ENCODE measurements at regions not wholly inside any gene's neighbourhood (a gene's known extent, or its start where the extent isn't known, plus 50 kb on each side); places are given as distances from the start of the nearest gene placed in this dataset.
"Not testable (repeated sequence)": the region's sequence is repeated elsewhere in the genome, so short reads cannot be mapped to it uniquely, and the experiment has no call there.

- Mint-ChIP-seq H3K9me3 (peaks cover 4% of the 10 kb centered on the region), H3K4me3 (no peak overlapping the region), H3K27ac (no peak overlapping the region), H3K4me1 (no peaks in the 10 kb centered on the region), H3K27me3 (peaks cover 15% of the 10 kb centered on the region), H3K36me3 (ENCODE audit: low read depth) (no peaks in the 10 kb centered on the region)
- ATAC-seq (replicated peaks) = no peak
Measured at GRCh38 chr1:48071513-48071912, 74.3 kb upstream of the TRABD2B start.

- Mint-ChIP-seq H3K27me3 (peaks cover 14% of the 10 kb centered on the region), H3K9me3 (peaks cover 4% of the 10 kb centered on the region), H3K27ac (no peak overlapping the region), H3K4me1 (no peaks in the 10 kb centered on the region), H3K36me3 (ENCODE audit: low read depth) (no peaks in the 10 kb centered on the region), H3K4me3 (no peak overlapping the region)
- ATAC-seq (replicated peaks) = no peak
Measured at GRCh38 chr1:48070396-48070750, 73.2 kb upstream of the TRABD2B start.

- Mint-ChIP-seq H3K9me3 (peaks cover 4% of the 10 kb centered on the region), H3K36me3 (ENCODE audit: low read depth) (no peaks in the 10 kb centered on the region), H3K4me1 (no peaks in the 10 kb centered on the region), H3K27me3 (peaks cover 14% of the 10 kb centered on the region), H3K4me3 (no peak overlapping the region), H3K27ac (no peak overlapping the region)
- no peak for ATAC-seq (replicated peaks)
Measured at GRCh38 chr1:48069662-48070395, 72.6 kb upstream of the TRABD2B start.

- Mint-ChIP-seq H3K4me1 (no peaks in the 10 kb centered on the region), H3K27ac (no peak overlapping the region), H3K9me3 (peaks cover 4% of the 10 kb centered on the region), H3K36me3 (ENCODE audit: low read depth) (no peaks in the 10 kb centered on the region), H3K4me3 (no peak overlapping the region), H3K27me3 (peaks cover 11% of the 10 kb centered on the region)
- no peak for ATAC-seq (replicated peaks)
Measured at GRCh38 chr1:48068206-48068605, 71.0 kb upstream of the TRABD2B start.

- ATAC-seq (replicated peaks) = no peak
Measured at GRCh38 chr1:48066936-48067335, 69.8 kb upstream of the TRABD2B start.

GRCh38 chr1:48064693-48065092 is 67.5 kb upstream of the TRABD2B start:
- not testable (repeated sequence) for ATAC-seq (replicated peaks); H3K27me3 Mint-ChIP-seq; H3K9me3 Mint-ChIP-seq; H3K27ac Mint-ChIP-seq; H3K36me3 Mint-ChIP-seq (ENCODE audit: low read depth); H3K4me1 Mint-ChIP-seq; H3K4me3 Mint-ChIP-seq

More at GRCh38 chr1:48066936-48067335, 69.8 kb upstream of the TRABD2B start:
- Mint-ChIP-seq H3K9me3 (peaks cover 4% of the 10 kb centered on the region), H3K4me3 (no peak overlapping the region), H3K27ac (no peak overlapping the region), H3K36me3 (ENCODE audit: low read depth) (no peaks in the 10 kb centered on the region), H3K4me1 (no peaks in the 10 kb centered on the region), H3K27me3 (peaks cover 6% of the 10 kb centered on the region)

GRCh38 chr1:48062353-48062752 is 65.2 kb upstream of the TRABD2B start:
- H3K27ac Mint-ChIP-seq = no peak overlapping the region
- no peaks in the 10 kb centered on the region for H3K9me3 Mint-ChIP-seq
- ATAC-seq (replicated peaks) = no peak
- no peaks in the 10 kb centered on the region for H3K4me1 Mint-ChIP-seq
- no peak overlapping the region for H3K4me3 Mint-ChIP-seq
- peaks cover 6% of the 10 kb centered on the region for H3K27me3 Mint-ChIP-seq
- H3K36me3 Mint-ChIP-seq (ENCODE audit: low read depth) = no peaks in the 10 kb centered on the region

- no peak overlapping the region for H3K4me3 Mint-ChIP-seq
- H3K9me3 Mint-ChIP-seq = no peaks in the 10 kb centered on the region
- no peaks in the 10 kb centered on the region for H3K36me3 Mint-ChIP-seq (ENCODE audit: low read depth)
- no peak for ATAC-seq (replicated peaks)
- H3K27me3 Mint-ChIP-seq = peaks cover 3% of the 10 kb centered on the region
- no peak overlapping the region for H3K27ac Mint-ChIP-seq
- H3K4me1 Mint-ChIP-seq = no peaks in the 10 kb centered on the region
Measured at GRCh38 chr1:48061162-48062136, 64.3 kb upstream of the TRABD2B start.

GRCh38 chr1:48059289-48059688 is 62.1 kb upstream of the TRABD2B start:
- Mint-ChIP-seq H3K4me3 (no peak overlapping the region), H3K27me3 (peaks cover 6% of the 10 kb centered on the region), H3K4me1 (no peaks in the 10 kb centered on the region), H3K9me3 (no peaks in the 10 kb centered on the region), H3K27ac (no peak overlapping the region), H3K36me3 (ENCODE audit: low read depth) (no peaks in the 10 kb centered on the region)
- ATAC-seq (replicated peaks) = no peak

GRCh38 chr1:48058135-48059025 is 61.2 kb upstream of the TRABD2B start:
- no peak for ATAC-seq (replicated peaks)
- no peaks in the 10 kb centered on the region for H3K9me3 Mint-ChIP-seq
- no peaks in the 10 kb centered on the region for H3K4me1 Mint-ChIP-seq
- no peaks in the 10 kb centered on the region for H3K36me3 Mint-ChIP-seq (ENCODE audit: low read depth)
- no peak overlapping the region for H3K27ac Mint-ChIP-seq
- no peak overlapping the region for H3K4me3 Mint-ChIP-seq
- H3K27me3 Mint-ChIP-seq = peaks cover 10% of the 10 kb centered on the region

GRCh38 chr1:48057249-48057648 is 60.1 kb upstream of the TRABD2B start:
- H3K27me3 Mint-ChIP-seq = peaks cover 10% of the 10 kb centered on the region
- no peak overlapping the region for H3K27ac Mint-ChIP-seq
- no peaks in the 10 kb centered on the region for H3K36me3 Mint-ChIP-seq (ENCODE audit: low read depth)
- H3K4me3 Mint-ChIP-seq = no peak overlapping the region
- H3K9me3 Mint-ChIP-seq = no peaks in the 10 kb centered on the region
- ATAC-seq (replicated peaks) = no peak
- no peaks in the 10 kb centered on the region for H3K4me1 Mint-ChIP-seq

GRCh38 chr1:48055876-48056764 is 58.9 kb upstream of the TRABD2B start:
- H3K9me3 Mint-ChIP-seq = no peaks in the 10 kb centered on the region
- H3K27ac Mint-ChIP-seq = no peak overlapping the region
- H3K4me3 Mint-ChIP-seq = no peak overlapping the region
- H3K27me3 Mint-ChIP-seq = peaks cover 10% of the 10 kb centered on the region
- no peaks in the 10 kb centered on the region for H3K36me3 Mint-ChIP-seq (ENCODE audit: low read depth)
- no peaks in the 10 kb centered on the region for H3K4me1 Mint-ChIP-seq
- ATAC-seq (replicated peaks) = no peak

- no peak for ATAC-seq (replicated peaks)
- Mint-ChIP-seq H3K4me3 (no peak overlapping the region), H3K4me1 (no peaks in the 10 kb centered on the region), H3K27ac (no peak overlapping the region), H3K27me3 (peaks cover 10% of the 10 kb centered on the region), H3K9me3 (no peaks in the 10 kb centered on the region), H3K36me3 (ENCODE audit: low read depth) (no peaks in the 10 kb centered on the region)
Measured at GRCh38 chr1:48054232-48054631, 57.0 kb upstream of the TRABD2B start.
